GM19351 (cell line): ENCODE measurements at regions not wholly inside any gene's neighbourhood (a gene's known extent, or its start where the extent isn't known, plus 50 kb on each side); places are given as distances from the start of the nearest gene placed in this dataset.

Experiments used
- ATAC-seq: cut with Tn5 transposase; IDR thresholded peaks from one replicate; pipeline ENCODE4 v1.9.1; 2021; ENCODE audit warnings: mild to moderate bottlenecking, moderate library complexity; ENCODE audit not compliant: unreplicated experiment

DNA sequence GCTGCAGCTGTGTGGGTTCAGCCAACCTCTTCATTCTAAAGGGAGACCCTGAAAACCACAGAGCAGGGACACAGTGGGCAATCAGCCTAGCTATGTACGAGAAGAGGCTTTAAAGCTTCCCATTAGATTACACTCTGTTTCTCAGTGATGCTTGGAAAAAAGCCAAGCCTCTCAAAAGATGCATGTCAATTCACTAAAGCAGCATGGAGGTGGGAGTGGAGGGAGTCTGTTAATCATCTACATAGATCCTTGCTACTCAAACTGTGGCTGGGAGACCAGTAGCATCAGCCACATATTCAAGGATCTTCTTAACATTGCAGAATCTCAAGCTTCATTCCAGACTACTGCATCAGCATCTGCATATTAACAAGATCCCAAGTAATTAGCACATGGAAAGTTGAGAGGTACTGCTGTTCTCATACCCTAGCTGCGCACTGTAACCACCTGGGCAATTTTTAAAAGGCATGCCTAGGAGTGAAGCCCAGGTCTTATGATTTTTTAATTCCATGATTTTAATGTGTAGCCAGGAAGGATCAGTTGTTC is 305.9 kb downstream of the PMP22 start:
- ATAC-seq = no peak

DNA sequence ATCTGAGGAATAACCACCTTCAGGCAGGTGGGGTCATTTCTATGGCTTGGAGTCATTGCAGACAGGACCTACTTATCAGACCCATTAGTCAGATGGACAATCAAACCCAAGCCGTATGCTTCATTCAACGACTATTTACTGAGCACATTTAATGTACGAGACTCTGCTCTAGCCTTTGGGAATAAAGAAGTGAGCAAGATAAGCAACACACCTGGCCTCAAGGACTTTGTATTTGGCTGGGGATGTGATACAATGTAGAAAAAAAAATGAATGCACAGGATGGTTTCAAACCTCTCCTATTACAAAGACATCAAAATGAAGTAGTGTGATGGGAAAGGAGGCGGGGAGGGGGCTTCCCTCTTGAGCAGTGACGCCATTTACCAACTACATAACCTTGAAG is 311.7 kb downstream of the PMP22 start:
- ATAC-seq = no peak

DNA sequence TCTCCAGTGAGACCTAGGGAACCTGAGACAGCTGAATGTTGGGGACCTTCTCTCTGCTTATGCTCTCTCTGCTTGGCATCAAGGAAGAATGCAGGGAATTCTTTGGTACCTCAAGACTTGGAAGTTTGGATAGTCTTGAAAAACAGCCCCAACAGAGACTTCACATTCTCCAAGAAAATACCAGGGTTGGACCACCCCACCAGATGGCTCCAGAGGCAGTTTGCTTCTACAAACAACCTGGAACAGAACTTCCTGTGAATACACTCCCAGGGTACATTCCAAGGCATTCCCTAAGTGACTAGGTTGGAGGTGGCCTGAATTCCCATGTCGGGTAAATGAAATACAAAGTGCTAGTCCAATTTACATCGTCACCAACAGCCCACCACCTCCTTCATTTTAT is 314.4 kb downstream of the PMP22 start:
- no peak for ATAC-seq

DNA sequence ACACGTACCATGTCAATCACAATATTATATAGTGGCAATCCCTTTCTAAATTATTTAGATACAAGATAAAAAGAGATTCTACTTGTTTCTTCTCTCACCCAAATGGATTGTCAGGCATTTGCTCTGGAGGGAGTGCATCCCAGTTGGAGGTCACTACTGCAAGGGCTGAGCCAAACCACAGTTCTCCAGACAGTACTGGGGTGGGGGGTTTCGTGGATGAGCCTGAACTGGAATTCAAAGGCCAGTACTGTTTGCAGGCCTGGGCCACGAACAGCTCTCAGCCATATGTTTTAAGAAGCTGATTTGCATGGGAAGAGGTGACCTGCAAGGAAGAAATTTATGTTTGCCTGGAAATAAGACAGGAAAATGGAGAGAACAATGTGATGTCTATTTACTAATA is 314.9 kb downstream of the PMP22 start:
- no peak for ATAC-seq

DNA sequence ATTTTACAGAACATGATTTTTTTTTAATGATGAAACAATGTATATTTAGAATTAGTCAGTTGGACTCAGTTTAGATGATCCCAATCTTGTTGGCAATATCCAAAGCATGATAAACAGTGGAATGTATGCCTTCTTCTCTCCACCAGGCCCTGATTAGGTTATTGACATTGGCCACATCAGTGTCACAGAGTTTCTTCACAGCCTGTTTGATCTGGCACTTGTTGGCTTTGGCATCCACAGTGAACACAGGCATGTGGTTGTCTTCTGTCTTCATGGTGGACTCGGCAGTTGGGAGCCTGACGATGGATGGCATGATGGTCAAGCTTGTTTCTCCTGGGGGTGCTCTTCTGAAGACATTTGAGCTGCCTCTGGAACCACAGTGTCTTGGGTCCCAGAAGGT is 317.5 kb downstream of the PMP22 start:
- ATAC-seq = no peak

DNA sequence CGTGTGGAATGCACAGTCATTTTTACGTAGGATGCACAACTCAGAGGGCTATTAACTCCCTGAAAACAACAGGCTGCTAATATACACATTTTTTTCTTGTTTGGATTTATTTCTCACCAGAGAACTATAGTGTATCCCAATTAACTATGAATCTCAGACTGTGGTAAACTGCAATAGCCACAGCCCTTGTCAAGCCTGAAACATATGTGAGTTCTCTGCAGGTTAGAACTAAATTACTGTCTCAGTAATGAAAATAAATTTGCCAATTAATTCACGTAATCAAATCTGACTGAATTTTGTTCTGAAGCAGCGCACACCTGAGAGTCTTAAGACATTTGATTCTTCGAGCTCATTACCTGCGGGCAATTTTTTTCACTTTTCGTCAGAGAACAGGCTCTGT is 318.6 kb downstream of the PMP22 start:
- ATAC-seq = no peak

DNA sequence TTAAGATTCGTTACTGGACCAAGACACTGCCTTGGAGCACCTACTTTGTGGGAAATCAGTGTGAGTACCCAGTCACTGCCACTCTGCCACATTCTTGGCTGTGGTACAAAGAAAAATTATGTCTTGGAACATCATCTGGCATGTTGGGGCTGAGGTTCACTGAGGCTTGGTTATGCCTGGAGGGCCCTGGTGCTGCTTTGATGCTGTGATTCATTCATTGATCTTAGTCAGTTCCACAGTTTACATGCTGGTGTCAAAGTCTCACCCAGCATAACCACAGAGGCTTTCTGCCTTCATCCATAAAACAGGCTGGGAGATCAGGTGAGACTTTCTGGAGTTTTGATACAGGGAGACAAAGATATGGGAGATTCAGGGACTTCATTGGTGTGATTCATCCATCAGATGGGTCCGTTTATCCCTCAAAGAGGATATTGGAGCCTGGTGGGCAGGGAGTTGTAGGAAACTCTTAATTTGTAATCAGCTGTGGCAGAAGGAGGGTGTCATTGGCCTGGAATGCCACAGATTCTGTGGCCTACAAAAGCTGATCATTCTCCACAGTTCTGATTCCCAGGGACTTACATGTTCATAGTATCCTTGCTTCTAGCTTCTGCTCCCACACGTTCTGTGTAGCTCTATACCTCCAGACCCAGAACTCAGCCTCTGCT is 322.5 kb downstream of the PMP22 start:
- ATAC-seq = no peak

DNA sequence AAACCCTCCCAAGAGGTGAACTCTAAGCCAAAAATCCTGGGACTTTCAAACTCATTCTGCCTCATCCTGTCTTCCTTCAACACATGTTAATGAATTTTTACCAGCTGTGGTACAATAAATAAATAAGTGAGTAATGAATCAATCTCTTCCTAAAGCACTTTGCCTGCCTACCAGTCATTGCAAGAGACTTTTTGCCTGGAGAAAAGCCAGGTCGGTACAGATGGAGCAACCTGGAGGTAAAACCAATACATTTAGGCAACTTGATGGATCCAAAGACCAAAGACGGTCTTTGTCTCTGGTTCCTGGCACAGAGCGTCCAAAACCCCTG is 324.2 kb downstream of the PMP22 start:
- ATAC-seq = no peak

DNA sequence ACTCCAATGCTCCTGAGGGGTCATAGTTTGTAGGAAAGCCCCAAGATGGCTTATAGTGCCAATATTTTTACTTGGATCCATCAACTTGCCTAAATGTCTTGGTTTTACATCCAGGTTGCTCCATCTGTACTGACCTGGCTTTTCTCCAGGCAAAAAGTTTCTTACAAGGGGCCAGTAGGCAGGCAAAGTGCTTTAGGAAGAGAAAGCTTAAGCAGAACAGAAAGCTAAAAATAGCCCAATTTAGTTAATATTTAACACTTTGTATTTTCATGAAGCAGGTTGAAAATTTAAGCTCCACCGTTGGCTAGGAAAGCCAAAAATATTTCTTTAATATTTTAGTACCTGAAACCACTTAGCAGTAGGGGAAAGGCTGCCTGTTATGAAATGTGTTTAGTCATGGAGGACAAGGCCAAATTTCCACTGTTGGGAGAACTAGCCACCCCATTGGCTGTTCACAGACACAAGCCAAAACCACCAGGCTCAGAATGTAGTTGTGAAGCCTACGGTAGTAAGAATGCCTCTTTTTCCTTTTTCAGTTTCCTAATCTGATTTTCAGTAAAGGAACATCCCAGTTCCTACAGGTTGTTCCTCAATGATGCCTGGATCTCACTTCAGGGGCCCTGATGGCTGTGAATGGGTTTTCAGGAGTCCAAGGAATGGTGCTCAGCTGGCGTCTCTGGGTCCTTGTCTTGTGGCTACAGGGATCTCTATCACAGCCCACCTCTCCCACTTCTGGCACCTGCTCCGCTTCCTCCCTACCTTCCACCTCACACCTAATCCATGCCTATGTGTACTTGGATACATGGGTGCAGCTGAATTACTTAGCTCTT is 324.8 kb downstream of the PMP22 start:
- no peak for ATAC-seq

DNA sequence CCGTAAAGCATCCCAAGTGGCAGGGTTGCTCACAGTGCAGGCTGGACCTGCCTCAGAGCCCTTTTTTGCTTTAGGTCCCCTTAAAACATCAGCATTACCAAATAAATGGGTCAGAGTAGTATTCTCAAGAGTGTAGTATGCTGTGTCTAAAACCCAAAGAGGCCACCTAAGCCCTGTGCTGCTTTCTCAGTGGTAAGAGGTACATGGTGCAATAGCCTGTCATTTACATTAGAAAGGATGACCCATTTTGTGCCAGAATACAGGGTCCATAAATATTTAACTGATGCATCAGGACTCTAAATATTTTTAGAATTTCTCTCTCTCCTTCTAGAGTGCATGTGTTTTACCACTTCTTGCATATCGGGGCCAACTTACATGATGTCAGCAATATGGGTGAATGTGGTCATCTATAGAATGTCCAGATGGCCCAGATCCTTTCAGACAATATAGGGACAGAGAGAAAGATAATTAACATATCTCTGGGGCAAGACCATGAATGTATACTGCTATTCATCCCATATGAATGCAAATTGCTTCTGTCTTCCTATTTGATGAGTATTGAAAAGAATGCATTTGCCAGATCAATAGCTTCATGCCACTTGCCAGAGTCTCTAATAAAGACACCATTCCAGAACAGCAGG is 329.2 kb downstream of the PMP22 start:
- ATAC-seq = no peak

DNA sequence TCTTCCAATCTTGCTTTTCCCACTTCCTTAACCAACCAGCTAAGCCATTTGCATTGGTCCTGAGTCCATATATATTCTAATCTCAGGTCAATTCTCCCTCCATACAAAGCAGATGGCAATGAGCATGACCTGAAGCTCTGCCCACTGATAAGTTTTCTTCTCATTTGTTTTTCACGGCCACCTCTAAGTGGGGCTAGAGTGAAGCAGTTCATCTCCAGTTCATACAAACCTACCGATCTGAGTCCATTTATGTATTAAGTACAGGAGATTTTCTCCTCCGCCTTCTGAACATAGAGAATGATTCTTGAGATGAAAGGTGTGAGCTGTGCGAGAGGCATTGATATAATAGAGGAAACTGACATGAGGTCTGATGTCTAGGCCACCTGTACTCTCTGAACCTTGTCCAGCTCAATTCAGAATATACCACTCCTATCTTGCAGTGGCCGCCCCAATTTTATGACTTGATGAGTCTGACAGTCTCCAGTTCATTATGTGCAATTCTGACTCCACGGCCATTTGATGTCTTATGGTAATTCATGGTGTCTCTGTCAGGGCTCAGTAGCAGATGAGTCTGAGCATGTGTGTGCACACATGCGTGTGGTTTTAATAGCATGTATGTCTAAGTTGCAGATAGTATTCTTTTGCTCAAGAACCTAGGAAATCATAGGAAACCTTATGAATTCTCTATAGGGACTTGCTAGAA is 329.8 kb downstream of the PMP22 start:
- no peak for ATAC-seq

DNA sequence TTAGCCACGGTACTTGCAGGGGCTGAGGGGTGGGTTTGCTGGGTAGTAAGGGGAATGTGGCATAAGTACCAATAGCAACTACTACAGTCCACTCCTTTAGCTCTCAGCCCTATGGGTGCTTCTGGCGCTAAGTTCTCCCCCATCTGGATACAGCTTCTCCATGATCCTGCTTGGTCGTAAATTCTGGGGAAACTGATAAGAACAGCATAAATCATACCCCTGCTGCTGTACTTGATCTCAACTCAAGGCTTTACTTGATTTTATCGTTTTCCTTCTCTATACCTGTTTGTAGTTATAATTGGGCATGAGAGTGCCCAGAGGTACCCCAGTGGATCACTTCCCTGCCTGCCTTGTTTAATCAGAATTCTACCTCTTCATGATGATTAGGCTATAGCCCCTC is 331.4 kb downstream of the PMP22 start:
- ATAC-seq = no peak

DNA sequence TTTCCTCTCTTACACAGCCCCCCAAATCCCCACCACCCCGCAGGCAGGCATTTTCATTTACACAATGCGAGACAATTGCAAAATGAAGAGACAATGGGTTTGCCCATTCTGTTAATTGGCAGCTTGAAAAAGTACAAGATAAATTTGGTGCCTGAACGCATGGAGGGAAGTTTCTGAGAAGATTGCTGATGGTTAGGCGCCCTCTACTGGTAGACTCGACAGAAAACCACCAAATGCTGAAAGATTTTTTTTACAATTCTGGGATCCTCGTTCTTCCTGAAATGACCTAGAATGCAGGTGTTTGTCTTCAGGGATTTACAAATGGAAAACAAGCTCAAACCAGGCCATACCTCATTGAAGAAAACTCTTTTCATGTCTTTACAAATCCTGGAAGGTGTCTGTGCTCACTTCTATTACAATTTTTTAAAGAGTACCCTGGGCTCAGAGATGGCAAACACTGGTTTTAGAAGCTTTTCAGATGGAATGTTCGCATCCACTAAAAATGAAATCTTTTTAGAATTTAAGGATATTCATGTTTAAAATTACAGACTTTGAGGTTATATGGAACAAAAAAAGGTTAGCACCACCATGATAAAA is 338.5 kb downstream of the PMP22 start:
- ATAC-seq = no peak

DNA sequence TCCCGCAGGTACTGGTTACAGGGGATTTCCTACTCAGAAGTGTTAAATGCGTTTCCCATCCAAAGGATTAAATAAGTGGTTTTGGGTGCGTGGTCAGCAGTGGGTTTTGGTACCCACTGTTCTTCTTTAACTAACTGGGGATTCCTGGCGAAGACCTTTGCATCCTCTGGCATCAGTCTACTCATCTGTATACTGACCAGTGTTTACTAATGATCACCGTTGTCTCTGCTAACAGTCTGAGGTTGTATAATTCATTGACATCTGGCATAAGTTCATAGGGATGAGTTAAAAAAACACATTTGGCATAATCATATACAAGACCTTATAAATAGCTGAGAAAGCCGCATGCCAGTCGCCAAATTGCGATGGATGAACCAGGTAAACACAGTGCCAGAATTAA is 339.1 kb downstream of the PMP22 start:
- ATAC-seq = no peak

DNA sequence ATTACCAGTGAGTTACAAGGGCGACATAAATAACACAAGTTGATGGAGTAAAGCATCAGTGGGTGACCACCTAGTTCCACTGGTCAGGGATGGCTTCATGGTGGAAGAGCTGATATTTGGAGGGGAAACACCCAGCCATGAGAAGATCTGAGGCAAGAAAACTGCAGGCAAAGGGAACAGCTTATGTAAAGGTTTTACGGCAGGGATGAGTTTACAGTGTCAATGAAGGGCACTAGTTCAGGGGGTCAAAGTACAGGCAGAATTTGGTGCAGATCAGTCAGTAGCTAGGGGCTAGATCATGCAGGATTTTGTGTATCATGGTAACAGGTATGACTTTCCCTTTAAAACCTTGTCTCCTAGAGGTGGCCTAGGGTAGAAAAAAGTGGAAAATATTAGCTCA is 339.6 kb downstream of the PMP22 start:
- ATAC-seq = no peak

DNA sequence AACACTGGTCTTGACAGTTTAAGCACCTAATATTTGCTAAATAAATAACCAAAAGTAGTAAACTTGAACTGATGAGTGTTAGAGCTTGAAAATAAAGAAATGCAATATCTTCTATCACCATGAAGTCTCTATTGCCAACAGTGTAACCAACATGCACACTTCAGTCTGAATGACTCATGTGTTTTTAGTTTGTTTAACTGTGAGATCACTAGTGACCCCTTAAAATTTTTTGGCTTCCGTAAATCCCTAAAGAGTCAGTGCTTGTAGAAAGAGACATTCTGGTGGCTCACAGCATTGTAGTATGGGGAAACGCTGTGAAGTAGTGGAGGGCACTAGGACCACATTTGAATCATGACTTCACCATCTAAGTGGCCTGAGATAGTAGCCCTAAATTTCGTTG is 341.1 kb downstream of the PMP22 start:
- no peak for ATAC-seq

DNA sequence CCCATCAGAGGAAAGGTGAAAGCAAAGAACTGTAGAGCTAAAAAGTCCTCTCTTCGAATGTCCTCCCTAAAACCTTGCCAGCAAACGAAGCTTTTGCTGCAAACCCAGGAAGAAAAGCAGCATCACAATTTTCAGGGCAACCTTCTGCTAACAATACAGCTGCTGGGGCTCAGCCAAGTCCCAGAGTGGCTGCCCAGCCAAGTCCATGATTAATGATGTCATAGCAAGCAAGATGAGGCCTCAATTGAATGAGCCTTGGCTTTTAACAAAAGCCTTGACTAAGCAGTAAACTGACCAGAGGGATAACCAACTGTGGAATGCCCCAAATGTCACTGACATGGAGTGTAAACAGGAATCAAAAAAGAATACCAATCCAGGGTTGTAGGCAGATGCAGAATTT is 342.7 kb downstream of the PMP22 start:
- no peak for ATAC-seq

DNA sequence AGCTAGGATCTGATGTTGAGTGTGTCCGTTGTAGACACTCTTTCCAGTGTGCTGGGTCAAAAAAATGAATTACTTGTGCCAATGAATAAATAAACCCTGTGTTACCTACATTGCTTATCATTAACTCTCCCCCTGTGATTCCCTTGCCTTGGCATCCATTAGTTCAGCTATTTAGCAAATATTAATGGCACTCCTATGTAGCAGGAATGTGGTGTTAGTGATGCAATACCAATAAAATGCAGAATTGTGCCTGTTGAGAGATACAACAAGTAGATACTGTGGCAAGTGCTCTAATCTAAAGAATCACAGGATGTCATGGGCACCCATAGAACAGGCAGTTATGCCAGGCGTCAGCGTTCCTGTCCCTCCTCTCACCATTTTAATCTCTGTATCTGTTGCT is 343.2 kb downstream of the PMP22 start:
- no peak for ATAC-seq

DNA sequence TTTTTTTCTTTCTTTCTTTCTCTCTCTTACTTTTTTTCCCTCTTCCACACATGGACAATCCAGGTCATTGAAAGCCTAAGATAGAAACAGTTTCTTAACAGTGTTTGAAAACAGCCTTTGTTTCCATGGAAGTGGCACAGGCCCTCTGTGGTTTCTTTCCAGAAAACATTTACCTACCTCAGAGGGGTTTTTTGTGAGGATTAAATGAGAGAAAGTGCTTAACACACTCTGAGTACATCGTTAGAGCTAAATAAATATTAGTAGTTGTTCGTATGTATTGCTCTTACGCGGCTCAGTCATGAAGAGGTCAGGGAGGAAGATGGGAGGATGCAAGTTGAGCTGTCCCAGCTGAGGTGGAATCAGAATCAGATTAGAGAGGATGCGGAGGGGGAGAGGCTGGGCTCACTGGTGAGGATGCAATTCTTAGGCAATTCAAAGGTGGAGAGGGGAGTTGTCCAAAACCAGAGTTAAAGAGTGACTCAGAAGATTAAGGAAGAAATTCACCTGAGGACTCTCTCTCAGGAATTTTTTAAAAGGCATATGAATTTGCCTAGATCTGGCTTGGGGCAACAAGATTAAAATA is 345.4 kb downstream of the PMP22 start:
- no peak for ATAC-seq

DNA sequence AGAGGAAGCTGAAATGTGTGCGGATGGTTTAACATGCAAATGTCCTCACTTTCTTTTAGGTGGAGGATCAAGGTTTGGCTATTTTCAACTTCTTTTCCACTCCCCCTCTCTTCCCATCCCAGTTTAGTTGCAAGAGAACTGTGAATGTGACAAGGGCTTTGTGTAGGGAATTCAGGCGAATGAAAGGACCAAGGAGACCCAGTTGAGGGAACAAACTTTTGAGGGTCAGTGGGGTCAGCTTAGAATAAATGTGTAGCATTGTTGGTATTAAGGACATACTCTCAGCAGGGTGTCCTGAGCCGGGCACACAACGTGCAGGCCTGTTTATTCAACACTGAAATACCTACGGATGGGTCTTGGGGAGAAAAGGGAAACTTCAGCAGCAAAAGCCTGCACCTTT is 346.0 kb downstream of the PMP22 start:
- no peak for ATAC-seq

DNA sequence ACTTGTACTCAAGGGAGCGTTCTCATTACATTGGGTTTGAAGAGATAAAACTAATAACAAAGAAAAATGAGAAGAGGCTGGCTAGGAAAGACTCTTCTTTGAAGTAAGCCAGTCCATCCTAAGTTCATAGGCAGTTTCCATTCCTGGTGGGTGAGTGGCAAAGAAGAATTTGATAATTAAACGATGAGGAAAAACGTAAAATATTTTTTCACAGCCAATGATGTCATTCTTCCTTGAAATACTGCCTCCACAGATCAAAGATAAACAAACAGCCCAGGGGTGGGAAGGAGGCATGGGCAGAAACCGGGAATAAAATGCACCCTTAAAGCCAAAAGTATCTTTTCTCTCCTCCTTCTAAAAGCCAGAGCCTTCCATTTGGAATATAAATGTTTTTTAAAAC is 346.6 kb downstream of the PMP22 start:
- no peak for ATAC-seq
